K562 (cell line): ENCODE measurements at regions not wholly inside any gene's neighbourhood (a gene's known extent, or its start where the extent isn't known, plus 50 kb on each side); places are given as distances from the start of the nearest gene placed in this dataset.

ENCODE experiments used
- ATAC-seq: fragments of 200-7000 bp; cut with Tn5 transposase; 3 replicates; pipeline ENCODE4 v1.9.1; 2020; ENCODE audit warnings: moderate library complexity
- BruUV-seq: library from RNA; stranded (reverse); fragments of 400-500 nt; replicated peaks from 2 replicates; lab custom pipeline; 2021; lab: Mats Ljungman, UMichigan
- CTCF ChIA-PET: fragments of 300-600 bp; formaldehyde crosslinking; extraction: SDS; loops from one replicate; lab custom pipeline; 2021; ENCODE audit warnings: low intra/inter-chr PET ratio; lab: Yijun Ruan, JAX
- POLR2A ChIA-PET: fragments of 300-600, 350-650 bp; sonication (Branson Sonifier 250); formaldehyde crosslinking; extraction: SDS; loops from one replicate; lab custom pipeline; 2021; ENCODE audit warnings: antibody characterized with exemption, inconsistent platforms; lab: Yijun Ruan, JAX
- DNase-seq, 4 experiments: peaks; one replicate each; pipeline versions ENCODE4 v3.0.0 to v3.0.0-alpha.2; 2011 to 2018; ENCODE audit warnings: low spot score in 3 of 4, mixed read lengths in 3 of 4; ENCODE audit errors: extremely low read depth in 1 of 4
- FAIRE-seq: peaks from 2 replicates; lab custom pipeline; 2011; peaks lifted over from hg19 to GRCh38; lab: Jason Lieb, UNC
- H2AFZ ChIP-seq: 2 replicates; pipeline ENCODE4 v1.6.0; 2011; ENCODE audit warnings: low read depth, low read length, control low read depth, inconsistent platforms
- H3K27ac ChIP-seq: fragments of 200-600 bp; 3 replicates; pipeline ENCODE4 v1.8.0; 2011; ENCODE audit warnings: low read depth, mild to moderate bottlenecking, control low read depth, inconsistent platforms, low read length, moderate library complexity, mixed read lengths; ENCODE audit errors: extremely low read depth
- H3K27me3 ChIP-seq, 2 experiments: fragments of 300-600 bp in 1 of 2; 2 replicates in 1 of 2; 3 replicates in 1 of 2; pipeline versions ENCODE4 v1.6.0 to v1.8.0; 2011; ENCODE audit warnings: inconsistent platforms in 2 of 2, low read length in 2 of 2, mild to moderate bottlenecking in 1 of 2, mixed read lengths in 1 of 2, moderate library complexity in 1 of 2; ENCODE audit not compliant: control insufficient read depth in 2 of 2, insufficient read depth in 2 of 2
- H3K36me3 ChIP-seq: fragments of 300-600 bp; 3 replicates; pipeline ENCODE4 v1.8.0; 2011; ENCODE audit warnings: mild to moderate bottlenecking, low read length, inconsistent platforms; ENCODE audit not compliant: control insufficient read depth, insufficient read depth
- H3K4me1 ChIP-seq, 2 experiments: fragments of 200-600 bp in 1 of 2; replicated peaks in 1 of 2; 2 replicates in 1 of 2; 3 replicates in 1 of 2; pipeline versions ENCODE4 v1.5.1 to v1.8.0; 2011; ENCODE audit warnings: inconsistent platforms in 2 of 2, low read length in 2 of 2, mild to moderate bottlenecking in 1 of 2, mixed read lengths in 1 of 2, moderate library complexity in 1 of 2; ENCODE audit not compliant: control insufficient read depth in 2 of 2, insufficient read depth in 2 of 2
- H3K4me2 ChIP-seq: 2 replicates; pipeline ENCODE4 v1.6.1; 2011; ENCODE audit warnings: low read length, control low read depth, inconsistent platforms, mixed read lengths; ENCODE audit not compliant: insufficient read depth
- H3K4me3 ChIP-seq: fragments of 200-600 bp; sonication (generic), shearing (Covaris generic); 2 replicates; pipeline ENCODE4 v1.5.1; 2016; ENCODE audit warnings: control low read depth, inconsistent platforms
- H3K79me2 ChIP-seq: fragments of 200-600 bp; 3 replicates; pipeline ENCODE4 v1.8.0; 2011; ENCODE audit warnings: low read length, inconsistent platforms; ENCODE audit not compliant: control insufficient read depth, insufficient read depth
- H3K9ac ChIP-seq, 2 experiments: 2 replicates each; pipeline versions ENCODE4 v1.6.0 to v1.6.1; 2011; ENCODE audit warnings: low read depth in 2 of 2, low read length in 2 of 2, control low read depth in 1 of 2, inconsistent platforms in 1 of 2, mild to moderate bottlenecking in 1 of 2, mixed read lengths in 1 of 2; ENCODE audit not compliant: insufficient read depth in 1 of 2
- H3K9me1 ChIP-seq: one replicate; pipeline ENCODE4 v1.6.0; 2011; ENCODE audit warnings: inconsistent platforms, mild to moderate bottlenecking, low read length, moderate library complexity; ENCODE audit not compliant: control insufficient read depth, insufficient read depth
- H3K9me3 ChIP-seq: replicated peaks from 2 replicates; pipeline ENCODE4 v1.5.1; 2011; ENCODE audit warnings: low read depth, low read length, inconsistent platforms; ENCODE audit not compliant: control insufficient read depth, insufficient read depth
- H4K20me1 ChIP-seq: replicated peaks from 2 replicates; pipeline ENCODE4 v1.6.1; 2011; ENCODE audit warnings: low read length, inconsistent platforms, mixed read lengths; ENCODE audit not compliant: control insufficient read depth, insufficient read depth
- ATF7 ChIP-seq: fragments of 450-650 bp; IDR thresholded peaks from 2 replicates; pipeline ENCODE4 v1.7.1; 2014; ENCODE audit warnings: mild to moderate bottlenecking, moderate library complexity
- RAD51 ChIP-seq: fragments of 450-650 bp; IDR thresholded peaks from 2 replicates; pipeline ENCODE4 v1.7.1; 2016; ENCODE audit warnings: low read depth, mild to moderate bottlenecking, borderline replicate concordance
- SIN3B ChIP-seq: fragments of 450-650 bp; IDR thresholded peaks from 2 replicates; pipeline ENCODE4 v1.6.1; 2017; ENCODE audit warnings: low read depth, mild to moderate bottlenecking, moderate library complexity
- SOX6 ChIP-seq: fragments of 450-650 bp; IDR thresholded peaks from 2 replicates; pipeline ENCODE4 v1.6.1; 2014; ENCODE audit warnings: mild to moderate bottlenecking
- TAF15 ChIP-seq: fragments of 200-400 bp; formaldehyde crosslinking; IDR thresholded peaks from 2 replicates; pipeline ENCODE4 v1.6.1; 2017; ENCODE audit warnings: mild to moderate bottlenecking, low read depth, low read length, moderate library complexity
- ZFPM2 ChIP-seq: fragments of 250-450 bp; sonication (Bioruptor Pico); IDR thresholded peaks from 2 replicates; pipeline ENCODE4 v1.5.1; 2022; ENCODE audit warnings: mild to moderate bottlenecking
- ZKSCAN3 ChIP-seq: fragments of 250-450 bp; sonication (Bioruptor Pico); IDR thresholded peaks from 2 replicates; pipeline ENCODE4 v1.4.0; 2020
- ZNF175 ChIP-seq: fragments of 200-800 bp; sonication (Bioruptor generic); IDR thresholded peaks from 2 replicates; pipeline ENCODE4 v1.6.1; 2016; ENCODE audit warnings: low read depth, mild to moderate bottlenecking, missing genetic modification characterization, missing compliant biosample characterization
- ZNF778 ChIP-seq: fragments of 450-650 bp; formaldehyde crosslinking; IDR thresholded peaks from 2 replicates; pipeline ENCODE4 v1.4.0; 2020; ENCODE audit warnings: mild to moderate bottlenecking, moderate library complexity
- ZNF830 ChIP-seq: fragments of 250-450 bp; sonication (Bioruptor Pico); IDR thresholded peaks from 2 replicates; pipeline ENCODE4 v1.5.0; 2021; ENCODE audit warnings: mild to moderate bottlenecking
- WGBS: fragments of 100-300 bp; shearing (Covaris generic); methylation state at CpG from one replicate; pipeline ENCODE4 v1.1.6; 2016; ENCODE audit warnings: low coverage, mixed read lengths; ENCODE audit not compliant: insufficient coverage; ENCODE audit errors: missing lambda C conversion rate; 5-methylcytosine and 5-hydroxymethylcytosine counted together
- in situ Hi-C: fragments of 300-500 bp; cut with MboI; formaldehyde crosslinking; loops from 4 replicates; pipeline ENCODE4 v1.15.0; 2018; ENCODE audit warnings: inconsistent platforms, mixed read lengths
- intact Hi-C: fragments of 100-400 bp; cut with micrococcal nuclease; formaldehyde crosslinking; loops from 2 replicates; pipeline ENCODE4 v1.14.2; 2022
- TF ChIP-seq, protein P1 (sequence below): fragments of 450-650 bp; formaldehyde crosslinking; IDR thresholded peaks from 2 replicates; pipeline ENCODE4 v1.4.0; 2020; ENCODE audit warnings: mild to moderate bottlenecking, mixed read lengths
- TF ChIP-seq, protein P2 (sequence below): fragments of 250-450 bp; sonication (Bioruptor Pico); IDR thresholded peaks from 2 replicates; pipeline ENCODE4 v1.8.0; 2022; ENCODE audit warnings: inconsistent platforms, mild to moderate bottlenecking, moderate library complexity, borderline replicate concordance
- TF ChIP-seq, protein P3 (sequence below): fragments of 450-650 bp; IDR thresholded peaks from one replicate; pipeline ENCODE4 v1.6.1; 2018; ENCODE audit warnings: mild to moderate bottlenecking, moderate library complexity; ENCODE audit not compliant: partially characterized antibody

DNA sequence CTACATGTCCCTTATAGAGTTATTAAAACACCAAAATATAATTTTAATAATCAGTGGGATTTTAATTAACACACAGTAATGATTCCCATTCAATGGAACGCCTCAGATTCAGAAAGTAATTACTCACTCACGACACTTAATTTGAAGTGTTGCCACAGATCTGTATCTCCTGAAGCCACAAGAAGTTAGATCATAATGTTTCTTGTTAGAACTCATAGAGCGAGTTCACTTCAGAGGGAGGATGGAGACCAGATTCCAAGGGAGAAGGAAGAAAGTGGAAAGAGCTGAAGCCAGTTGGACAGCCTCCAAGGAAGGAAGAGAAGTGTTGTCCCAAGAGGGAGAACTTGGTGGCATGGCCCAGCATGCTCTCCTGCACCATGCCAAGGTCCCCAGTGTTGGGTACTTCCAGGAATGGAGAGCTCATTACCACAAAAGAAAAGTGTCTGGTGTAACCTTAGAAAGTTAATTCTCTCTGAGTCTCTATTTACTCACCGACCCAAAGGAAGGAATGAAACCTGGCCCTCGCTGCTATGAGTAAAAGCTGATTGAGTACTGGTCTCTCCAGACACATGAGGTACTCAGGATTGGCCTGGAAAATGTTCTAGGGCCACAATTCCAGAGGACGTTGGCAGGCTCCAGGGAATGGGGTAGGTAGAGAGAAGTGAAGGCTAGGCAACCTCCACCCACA lies 305.4 kb downstream of the BCL11B start:
- POLR2A ChIA-PET: interaction anchor here (0.6 kb wide), 2 partner anchors 9 to 13 kb away, joined by 4 read pairs; no protein-coding TSS in a partner anchor
- ATAC-seq: no peak
- intact Hi-C loops: no loop called here
- Histone ChIP-seq H3K79me2 (no peaks in the 10 kb centered on the region), H3K9me3 (no peaks in the 10 kb centered on the region), H3K27ac (no peak overlapping the region), H2AFZ (no peak overlapping the region), H3K4me1 (no peaks in the 10 kb centered on the region), H4K20me1 (no peaks in the 10 kb centered on the region; the same call in 1 of the 2 replicates), H3K36me3 (no peaks in the 10 kb centered on the region), H3K4me2 (no peak overlapping the region)
- no peak for TF ChIP-seq ATF7
- TF ChIP-seq, all 486 proteins: peak for 0
- no peaks in the 10 kb centered on the region for H3K27me3 ChIP-seq
- H3K9me1 ChIP-seq: no peaks in the 10 kb centered on the region
- CTCF ChIA-PET: no interaction called here
- H3K9ac ChIP-seq: no peak overlapping the region
- in situ Hi-C loops: no loop called here
- WGBS: 0% methylated on average over 5 of the region's 6 CpGs
- H3K4me3 ChIP-seq: no peak overlapping the region
- no peak for DNase-seq
- FAIRE-seq: no peak
- BruUV-seq: no TSS peak

DNA sequence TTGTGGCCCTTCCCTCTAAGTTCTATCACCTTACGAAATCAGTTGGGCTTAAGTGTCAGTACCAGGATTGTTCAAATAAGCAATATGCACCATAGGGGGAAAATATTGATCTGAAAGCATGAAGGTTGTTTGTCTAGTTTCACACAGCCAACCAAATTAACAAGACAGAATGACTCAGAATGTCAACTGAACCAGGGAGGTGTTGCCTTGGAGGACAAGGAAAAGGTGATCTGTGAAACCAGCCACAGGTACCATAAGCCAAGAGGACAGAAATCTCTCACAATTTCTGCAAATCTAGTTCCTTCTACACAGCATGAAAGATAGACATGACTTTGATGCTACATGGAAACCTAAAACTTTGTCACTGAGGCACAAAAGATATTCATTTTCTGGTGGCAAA lies 297.9 kb downstream of the BCL11B start:
- ChIA-PET POLR2A (no interaction called here), CTCF (no interaction called here)
- Histone ChIP-seq H3K9me3 (no peaks in the 10 kb centered on the region), H3K79me2 (no peaks in the 10 kb centered on the region), H3K27ac (no peak overlapping the region), H4K20me1 (no peaks in the 10 kb centered on the region), H3K27me3 (no peaks in the 10 kb centered on the region), H2AFZ (no peak overlapping the region), H3K9ac (no peak overlapping the region), H3K4me2 (no peak overlapping the region), H3K4me3 (no peak overlapping the region), H3K9me1 (no peaks in the 10 kb centered on the region), H3K36me3 (no peaks in the 10 kb centered on the region), H3K4me1 (no peaks in the 10 kb centered on the region)
- ATAC-seq: no peak
- 0% methylated on average over 1 of the region's 1 CpG for WGBS
- in situ Hi-C loops (no loop called here), intact Hi-C loops (no loop called here)
- DNase-seq: no peak
- no peak for FAIRE-seq
- BruUV-seq: no TSS peak
- TF ChIP-seq SOX6: no peak
- TF ChIP-seq TAF15: no peak
- no peak for TF ChIP-seq ZNF778
- TF ChIP-seq ZNF830: no peak
- TF ChIP-seq, protein P1, sequence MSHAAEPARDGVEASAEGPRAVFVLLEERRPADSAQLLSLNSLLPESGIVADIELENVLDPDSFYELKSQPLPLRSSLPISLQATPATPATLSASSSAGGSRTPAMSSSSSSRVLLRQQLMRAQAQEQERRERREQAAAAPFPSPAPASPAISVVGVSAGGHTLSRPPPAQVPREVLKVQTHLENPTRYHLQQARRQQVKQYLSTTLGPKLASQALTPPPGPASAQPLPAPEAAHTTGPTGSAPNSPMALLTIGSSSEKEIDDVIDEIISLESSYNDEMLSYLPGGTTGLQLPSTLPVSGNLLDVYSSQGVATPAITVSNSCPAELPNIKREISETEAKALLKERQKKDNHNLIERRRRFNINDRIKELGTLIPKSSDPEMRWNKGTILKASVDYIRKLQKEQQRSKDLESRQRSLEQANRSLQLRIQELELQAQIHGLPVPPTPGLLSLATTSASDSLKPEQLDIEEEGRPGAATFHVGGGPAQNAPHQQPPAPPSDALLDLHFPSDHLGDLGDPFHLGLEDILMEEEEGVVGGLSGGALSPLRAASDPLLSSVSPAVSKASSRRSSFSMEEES: no peak
- TF ChIP-seq ZFPM2 (CRISPR knock-in tag): no peak
- TF ChIP-seq, protein P2, sequence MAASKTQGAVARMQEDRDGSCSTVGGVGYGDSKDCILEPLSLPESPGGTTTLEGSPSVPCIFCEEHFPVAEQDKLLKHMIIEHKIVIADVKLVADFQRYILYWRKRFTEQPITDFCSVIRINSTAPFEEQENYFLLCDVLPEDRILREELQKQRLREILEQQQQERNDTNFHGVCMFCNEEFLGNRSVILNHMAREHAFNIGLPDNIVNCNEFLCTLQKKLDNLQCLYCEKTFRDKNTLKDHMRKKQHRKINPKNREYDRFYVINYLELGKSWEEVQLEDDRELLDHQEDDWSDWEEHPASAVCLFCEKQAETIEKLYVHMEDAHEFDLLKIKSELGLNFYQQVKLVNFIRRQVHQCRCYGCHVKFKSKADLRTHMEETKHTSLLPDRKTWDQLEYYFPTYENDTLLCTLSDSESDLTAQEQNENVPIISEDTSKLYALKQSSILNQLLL: no peak
- TF ChIP-seq SIN3B: no peak
- TF ChIP-seq, protein P3, sequence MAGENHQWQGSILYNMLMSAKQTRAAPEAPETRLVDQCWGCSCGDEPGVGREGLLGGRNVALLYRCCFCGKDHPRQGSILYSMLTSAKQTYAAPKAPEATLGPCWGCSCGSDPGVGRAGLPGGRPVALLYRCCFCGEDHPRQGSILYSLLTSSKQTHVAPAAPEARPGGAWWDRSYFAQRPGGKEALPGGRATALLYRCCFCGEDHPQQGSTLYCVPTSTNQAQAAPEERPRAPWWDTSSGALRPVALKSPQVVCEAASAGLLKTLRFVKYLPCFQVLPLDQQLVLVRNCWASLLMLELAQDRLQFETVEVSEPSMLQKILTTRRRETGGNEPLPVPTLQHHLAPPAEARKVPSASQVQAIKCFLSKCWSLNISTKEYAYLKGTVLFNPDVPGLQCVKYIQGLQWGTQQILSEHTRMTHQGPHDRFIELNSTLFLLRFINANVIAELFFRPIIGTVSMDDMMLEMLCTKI: no peak
- TF ChIP-seq ZKSCAN3 (CRISPR knock-in tag): no peak
- TF ChIP-seq ZNF175 (CRISPR knock-in tag): no peak
- TF ChIP-seq RAD51: no peak
